ENCODE measurements at regions not wholly inside any gene's neighbourhood (a gene's known extent, or its start where the extent isn't known, plus 50 kb on each side); places are given as distances from the start of the nearest gene placed in this dataset.

DNA sequence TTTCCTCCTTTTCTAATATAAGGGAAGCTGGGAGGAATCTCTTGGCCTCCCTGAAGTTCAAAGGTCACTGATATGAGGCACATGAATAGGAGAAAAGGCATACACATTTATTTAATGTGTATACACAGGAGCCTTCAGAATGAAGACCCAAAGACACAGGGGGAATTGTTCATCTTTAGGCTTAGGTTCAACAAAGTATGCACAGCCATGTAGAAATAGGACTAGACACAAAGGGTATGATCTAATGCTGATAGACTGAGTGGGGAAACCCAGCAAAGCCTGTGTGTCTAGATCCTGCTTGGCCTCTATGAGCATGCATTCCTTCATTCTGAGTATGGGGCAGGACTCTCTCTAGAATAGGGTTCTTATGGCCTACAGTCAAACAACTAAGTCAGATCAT lies 177.1 kb upstream of the RFC3 start:
- no peak for DNase-seq (ENCODE audit: low spot score)
- Histone ChIP-seq H3K27me3 (ENCODE audit: control insufficient read depth in 4 of 4, insufficient read depth in 4 of 4, low read length in 3 of 4) (no peaks in the 10 kb centered on the region), H3K27ac (ENCODE audit: low read depth in 1 of 2, low read length in 2 of 2) (peak overlapping the region; percentile 61 to 68), H3K4me1 (ENCODE audit: control insufficient read depth in 4 of 4, insufficient read depth in 4 of 4, low read length in 3 of 4) (peaks cover 13 to 56% (median 34%) of the 10 kb centered on the region in 4 donors), H3K4me3 (ENCODE audit: low read depth in 1 of 3, low read length in 3 of 3) (no peak overlapping the region), H3K36me3 (ENCODE audit: control insufficient read depth in 4 of 4, insufficient read depth in 3 of 4, low read depth in 1 of 4, low read length in 3 of 4) (no peaks in the 10 kb centered on the region), H3K9ac (ENCODE audit: low read depth in 1 of 2, low read length in 2 of 2) (no peak overlapping the region), H3K9me3 (ENCODE audit: control insufficient read depth in 4 of 4, low read length in 3 of 4) (no peaks in the 10 kb centered on the region)
- TF ChIP-seq EGR1 (IDR thresholded peaks at IDR 0.05; ENCODE audit: low read depth in 2 of 2) (no peak), HNF4A (conservative IDR thresholded peaks at IDR 0.05) (no peak), JUND (IDR thresholded peaks at IDR 0.05) (no peak), ZBTB33 (IDR thresholded peaks at IDR 0.05) (no peak), GABPA (IDR thresholded peaks at IDR 0.05 in 1 of 2, conservative IDR thresholded peaks at IDR 0.05 in 1 of 2) (no peak), FOXA1 (IDR thresholded peaks at IDR 0.05) (no peak), TAF1 (conservative IDR thresholded peaks at IDR 0.05) (no peak)
- TF ChIP-seq, protein P1, sequence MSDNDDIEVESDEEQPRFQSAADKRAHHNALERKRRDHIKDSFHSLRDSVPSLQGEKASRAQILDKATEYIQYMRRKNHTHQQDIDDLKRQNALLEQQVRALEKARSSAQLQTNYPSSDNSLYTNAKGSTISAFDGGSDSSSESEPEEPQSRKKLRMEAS (IDR thresholded peaks at IDR 0.05) = no peak

DNA sequence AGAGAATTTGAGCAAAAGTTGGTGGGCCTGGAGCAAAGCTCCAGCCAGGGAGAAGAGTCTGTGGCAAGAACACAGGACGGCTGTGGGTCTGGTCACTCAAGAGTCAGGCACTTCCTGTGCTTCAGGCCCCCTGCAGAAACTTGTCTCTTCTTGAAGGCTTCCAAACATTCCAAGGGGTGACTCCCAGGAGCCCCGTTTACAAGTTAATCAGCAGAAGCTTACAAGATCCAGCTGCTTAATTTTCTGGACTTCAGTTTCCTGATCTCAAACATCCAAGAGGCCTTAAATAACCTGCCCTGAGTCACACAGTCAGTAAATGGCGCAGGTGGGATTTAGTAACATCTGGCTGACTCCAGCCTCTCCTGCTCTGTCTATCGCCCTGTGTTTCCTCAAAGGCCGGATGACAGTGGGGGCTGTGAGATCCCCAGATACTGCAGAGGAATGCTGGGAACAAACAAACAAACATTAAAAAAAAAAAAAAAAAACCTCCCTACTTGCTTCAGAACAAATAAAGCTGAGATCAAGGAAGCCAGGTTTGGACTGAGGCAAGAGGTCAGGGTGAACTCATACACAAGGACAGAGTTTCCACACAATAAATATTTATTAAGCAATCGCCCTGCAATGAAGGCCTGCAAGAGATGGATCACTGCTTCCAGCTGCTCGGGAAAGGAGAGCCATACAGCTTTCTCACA lies 175.4 kb upstream of the RFC3 start:
- Histone ChIP-seq H3K9ac (ENCODE audit: low read depth in 1 of 2, low read length in 2 of 2) (no peak overlapping the region), H3K4me1 (ENCODE audit: control insufficient read depth in 4 of 4, insufficient read depth in 4 of 4, low read length in 3 of 4) (peaks cover 13 to 53% (median 34%) of the 10 kb centered on the region in 4 donors), H3K4me3 (ENCODE audit: low read depth in 1 of 3, low read length in 3 of 3) (no peak overlapping the region), H3K36me3 (ENCODE audit: control insufficient read depth in 4 of 4, insufficient read depth in 3 of 4, low read depth in 1 of 4, low read length in 3 of 4) (no peaks in the 10 kb centered on the region), H3K27me3 (ENCODE audit: control insufficient read depth in 4 of 4, insufficient read depth in 4 of 4, low read length in 3 of 4) (no peaks in the 10 kb centered on the region), H3K9me3 (ENCODE audit: control insufficient read depth in 4 of 4, low read length in 3 of 4) (no peaks in the 10 kb centered on the region), H3K27ac (ENCODE audit: low read depth in 1 of 2, low read length in 2 of 2) (peak overlapping the region; percentile 68 to 82)
- no peak for DNase-seq (ENCODE audit: low spot score)
- TF ChIP-seq GABPA (IDR thresholded peaks at IDR 0.05 in 1 of 2, conservative IDR thresholded peaks at IDR 0.05 in 1 of 2) (peak in 1 of 2 donors; percentile 28), FOXA1 (IDR thresholded peaks at IDR 0.05) (no peak), HNF4A (conservative IDR thresholded peaks at IDR 0.05) (peak; percentile 89 to 91), RXRA (IDR thresholded peaks at IDR 0.05) (peak; percentile 94), YY1 (IDR thresholded peaks at IDR 0.05) (peak; percentile 80), EGR1 (IDR thresholded peaks at IDR 0.05; ENCODE audit: low read depth in 2 of 2) (peak in 1 of 2 donors; percentile 63), HNF4G (IDR thresholded peaks at IDR 0.05) (no peak), JUND (IDR thresholded peaks at IDR 0.05) (peak; percentile 91 to 93), NR2F2 (IDR thresholded peaks at IDR 0.05) (peak; percentile 76), CTCF (IDR thresholded peaks at IDR 0.05; ENCODE audit: low read depth, low read length, missing input control) (no peak), SP1 (IDR thresholded peaks at IDR 0.05) (peak; percentile 75), REST (IDR thresholded peaks at IDR 0.05) (peak; percentile 25), RAD21 (IDR thresholded peaks at IDR 0.05) (peak; percentile 48 to 55), FOXA2 (IDR thresholded peaks at IDR 0.05) (peak; percentile 47), ZBTB33 (IDR thresholded peaks at IDR 0.05) (peak; percentile 59), TAF1 (conservative IDR thresholded peaks at IDR 0.05) (no peak)
- TF ChIP-seq, protein P2, sequence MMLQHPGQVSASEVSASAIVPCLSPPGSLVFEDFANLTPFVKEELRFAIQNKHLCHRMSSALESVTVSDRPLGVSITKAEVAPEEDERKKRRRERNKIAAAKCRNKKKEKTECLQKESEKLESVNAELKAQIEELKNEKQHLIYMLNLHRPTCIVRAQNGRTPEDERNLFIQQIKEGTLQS (IDR thresholded peaks at IDR 0.05) = peak; percentile 79
- TF ChIP-seq, protein P1 (IDR thresholded peaks at IDR 0.05) = peak; percentile 76
- 26% methylated on average over 7 of the region's 7 CpGs for WGBS
